ENCODE measurements at regions not wholly inside any gene's neighbourhood (a gene's known extent, or its start where the extent isn't known, plus 50 kb on each side); places are given as distances from the start of the nearest gene placed in this dataset.

DNA sequence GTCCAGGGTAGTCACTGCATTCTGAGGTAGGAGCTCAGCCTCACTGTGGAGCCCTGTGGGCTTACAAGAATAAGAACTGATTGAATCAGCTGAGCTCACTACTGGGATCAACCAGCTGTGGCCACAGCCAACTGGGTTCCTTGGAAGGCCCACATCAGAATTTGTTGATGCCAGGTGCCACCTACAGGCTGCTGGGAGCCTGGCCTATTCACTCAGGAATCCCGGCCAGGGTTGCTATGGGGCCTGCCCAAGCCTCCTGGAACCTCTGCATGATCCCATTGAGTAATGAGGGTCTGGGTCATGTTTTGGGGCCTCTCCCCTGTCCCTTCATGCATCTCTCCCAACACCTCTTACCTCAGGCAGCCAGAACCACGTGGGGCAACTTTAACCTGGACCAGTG is 53.9 kb upstream of the KIAA1210 start:
- no peak overlapping the region for H3K27ac ChIP-seq (ENCODE audit: low read depth, low read length, poor library complexity, severe bottlenecking)
- no peaks in the 10 kb centered on the region for H3K36me3 ChIP-seq (ENCODE audit: insufficient read depth, low read length)
- H4K20me1 ChIP-seq (ENCODE audit: insufficient read depth, low read length), result no peaks in the 10 kb centered on the region
- BruUV-seq (replicated peaks), result no TSS peak
- H3K4me3 ChIP-seq (ENCODE audit: low read depth, low read length, poor library complexity, severe bottlenecking), result no peak overlapping the region
- ChIA-PET CTCF (ENCODE audit: unreplicated experiment) (no interaction called here), POLR2A (no interaction called here)
- no peaks in the 10 kb centered on the region for H3K9me3 ChIP-seq (ENCODE audit: low read length)
- no peaks in the 10 kb centered on the region for H3K79me2 ChIP-seq (ENCODE audit: insufficient read depth, low read depth, low read length)
- intact Hi-C loops (cut with micrococcal nuclease; ENCODE audit: unreplicated experiment), result no loop called here
- no peaks in the 10 kb centered on the region for H3K4me1 ChIP-seq (ENCODE audit: insufficient read depth, low read length, poor library complexity, severe bottlenecking)
- H3K9me2 ChIP-seq (ENCODE audit: insufficient read depth, low read length), result no peaks in the 10 kb centered on the region
- DNase-seq (ENCODE audit: low spot score), result no peak
- H3K4me2 ChIP-seq (ENCODE audit: low read length), result no peak overlapping the region
- no peak overlapping the region for H2AFZ ChIP-seq (ENCODE audit: low read length)
- TF ChIP-seq EZH2phosphoT487 (IDR thresholded peaks at IDR 0.05; ENCODE audit: borderline replicate concordance, low read depth, low read length) (no peak), CTCF (conservative IDR thresholded peaks at IDR 0.05; ENCODE audit: low read length) (0 out of 2 replicates have a peak, but pooled peaks have one; percentile 19)

GRCh38 chrX:119186194-119186593 is 49.9 kb upstream of the PGRMC1 start:
- Histone ChIP-seq H3K4me1 (ENCODE audit: insufficient read depth, low read length, poor library complexity, severe bottlenecking) (no peaks in the 10 kb centered on the region), H4K20me1 (ENCODE audit: insufficient read depth, low read length) (no peaks in the 10 kb centered on the region), H2AFZ (ENCODE audit: low read length) (no peak overlapping the region), H3K27ac (ENCODE audit: low read depth, low read length, poor library complexity, severe bottlenecking) (no peak overlapping the region), H3K9me3 (ENCODE audit: low read length) (no peaks in the 10 kb centered on the region), H3K79me2 (ENCODE audit: insufficient read depth, low read depth, low read length) (no peaks in the 10 kb centered on the region), H3K36me3 (ENCODE audit: insufficient read depth, low read length) (no peaks in the 10 kb centered on the region), H3K4me2 (ENCODE audit: low read length) (no peak overlapping the region), H3K4me3 (ENCODE audit: low read depth, low read length, poor library complexity, severe bottlenecking) (no peak overlapping the region), H3K9me2 (ENCODE audit: insufficient read depth, low read length) (no peaks in the 10 kb centered on the region)
- no TSS peak for BruUV-seq (replicated peaks)
- CTCF ChIA-PET (ENCODE audit: unreplicated experiment), result no interaction called here
- no peak for DNase-seq (ENCODE audit: low spot score)
- POLR2A ChIA-PET, result interaction anchor here (0.6 kb wide), 1 partner anchor 202 kb away, joined by 3 read pairs; no protein-coding TSS in a partner anchor
- TF ChIP-seq EZH2phosphoT487 (IDR thresholded peaks at IDR 0.05; ENCODE audit: borderline replicate concordance, low read depth, low read length), result no peak
- intact Hi-C loops (cut with micrococcal nuclease; ENCODE audit: unreplicated experiment), result no loop called here

Data from OCI-LY7 (cell line).